Ovary (tissue), 7 donors: ENCODE measurements at regions not wholly inside any gene's neighbourhood (a gene's known extent, or its start where the extent isn't known, plus 50 kb on each side); places are given as distances from the start of the nearest gene placed in this dataset.

Source experiments
- DNase-seq, 5 donors: peaks; one replicate each; pipeline ENCODE4 v3.0.0-alpha.2; 2019 to 2020
- H3K27ac ChIP-seq, 2 donors: fragments of 200-600 bp; one replicate each; pipeline versions ENCODE4 v1.5.1 to v1.8.0; 2019 to 2022
- H3K27me3 ChIP-seq: fragments of 200-600 bp; one replicate; pipeline ENCODE4 v1.8.0; 2022
- H3K36me3 ChIP-seq: fragments of 200-600 bp; sonication (generic); one replicate; pipeline ENCODE4 v1.5.1; 2019
- H3K4me1 ChIP-seq: one replicate; pipeline ENCODE4 v1.8.1; 2013; ENCODE audit warnings: mild to moderate bottlenecking, moderate library complexity; ENCODE audit not compliant: insufficient read depth
- H3K4me3 ChIP-seq: fragments of 200-600 bp; sonication (generic); one replicate; pipeline ENCODE4 v1.5.1; 2017
- H3K9me3 ChIP-seq, 2 donors: fragments of 200-600 bp in 1 of 2; sonication (generic) in 1 of 2; one replicate each; pipeline versions ENCODE4 v1.5.1 to v1.8.1; 2013 to 2019; ENCODE audit warnings: mild to moderate bottlenecking in 1 of 2, moderate library complexity in 1 of 2
- EP300 ChIP-seq: sonication (generic); formaldehyde crosslinking; IDR thresholded peaks from one replicate; pipeline ENCODE4 v1.6.1; 2017; ENCODE audit warnings: antibody characterized with exemption
- POLR2A ChIP-seq: fragments of 450-650 bp; IDR thresholded peaks from one replicate; pipeline ENCODE4 v1.6.1; 2017; ENCODE audit warnings: antibody characterized with exemption, mild to moderate bottlenecking, moderate library complexity
- WGBS, 3 donors: extraction: QIAGEN DNeasy Blood & Tissue Kit in 1 of 3; methylation state at CpG; one replicate each; pipeline versions ENCODE4 v1.1.5 to v1.1.7; 2013 to 2017; 5-methylcytosine and 5-hydroxymethylcytosine counted together
- intact Hi-C, 4 donors: fragments of 100-400 bp; cut with DNase I; formaldehyde crosslinking; loops; one replicate each; pipeline versions ENCODE4 v1.11.0 to v1.15.1; 2022 to 2023
- TF ChIP-seq, protein P1 (sequence below), 3 donors: fragments of 450-650 bp in 2 of 3; fragments of 200-600 bp in 1 of 3; IDR thresholded peaks; one replicate each; pipeline versions ENCODE4 v1.5.1 to v1.8.0; 2016 to 2022; ENCODE audit warnings: antibody characterized with exemption in 3 of 3, mild to moderate bottlenecking in 1 of 3
- donor health status: DM: no; HTN: no; CAD: no; lungs with moderate emphysema.
- donor health status: DM: no; HTN: no; CAD: no.
- donor health status: Bipolar disorder and iron deficiency.
- donor health status: DM: no; HTN: no; CAD: no.
- donor health status: DM: yes; HTN: yes; CAD: no.

DNA sequence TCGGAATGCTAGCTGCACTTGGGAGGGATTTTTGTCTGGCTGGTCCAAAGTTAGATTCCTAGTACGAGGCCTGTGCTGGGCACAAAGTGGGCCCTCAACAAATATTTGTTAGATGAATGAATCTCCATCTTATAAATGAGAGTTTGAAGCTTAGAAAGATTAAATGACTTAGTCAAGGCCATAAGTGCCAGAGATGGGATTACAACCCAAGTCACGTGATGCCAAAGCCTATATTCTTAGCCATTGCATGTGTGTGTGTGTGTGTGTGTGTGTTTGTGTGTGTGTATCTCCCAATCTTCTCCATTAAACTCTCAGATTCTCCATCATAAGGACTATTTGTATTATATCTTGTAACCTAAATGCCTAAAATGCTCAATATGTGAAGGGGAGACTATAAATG, 130.8 kb upstream of the MAP1B start:
- DNase-seq, result no peak
- Histone ChIP-seq H3K27me3 (no peaks in the 10 kb centered on the region), H3K4me3 (no peak overlapping the region), H3K27ac (no peak overlapping the region), H3K36me3 (no peaks in the 10 kb centered on the region), H3K4me1 (no peaks in the 10 kb centered on the region), H3K9me3 (no peaks in the 10 kb centered on the region)
- TF ChIP-seq, protein P1, sequence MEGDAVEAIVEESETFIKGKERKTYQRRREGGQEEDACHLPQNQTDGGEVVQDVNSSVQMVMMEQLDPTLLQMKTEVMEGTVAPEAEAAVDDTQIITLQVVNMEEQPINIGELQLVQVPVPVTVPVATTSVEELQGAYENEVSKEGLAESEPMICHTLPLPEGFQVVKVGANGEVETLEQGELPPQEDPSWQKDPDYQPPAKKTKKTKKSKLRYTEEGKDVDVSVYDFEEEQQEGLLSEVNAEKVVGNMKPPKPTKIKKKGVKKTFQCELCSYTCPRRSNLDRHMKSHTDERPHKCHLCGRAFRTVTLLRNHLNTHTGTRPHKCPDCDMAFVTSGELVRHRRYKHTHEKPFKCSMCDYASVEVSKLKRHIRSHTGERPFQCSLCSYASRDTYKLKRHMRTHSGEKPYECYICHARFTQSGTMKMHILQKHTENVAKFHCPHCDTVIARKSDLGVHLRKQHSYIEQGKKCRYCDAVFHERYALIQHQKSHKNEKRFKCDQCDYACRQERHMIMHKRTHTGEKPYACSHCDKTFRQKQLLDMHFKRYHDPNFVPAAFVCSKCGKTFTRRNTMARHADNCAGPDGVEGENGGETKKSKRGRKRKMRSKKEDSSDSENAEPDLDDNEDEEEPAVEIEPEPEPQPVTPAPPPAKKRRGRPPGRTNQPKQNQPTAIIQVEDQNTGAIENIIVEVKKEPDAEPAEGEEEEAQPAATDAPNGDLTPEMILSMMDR (IDR thresholded peaks at IDR 0.05), result no peak
- no peak for TF ChIP-seq EP300
- TF ChIP-seq POLR2A, result no peak
- WGBS, 3 donors, result 73 to 85% (median 80%) methylated on average over 3 of the region's 3 CpGs
- intact Hi-C loops, result no loop called here

DNA sequence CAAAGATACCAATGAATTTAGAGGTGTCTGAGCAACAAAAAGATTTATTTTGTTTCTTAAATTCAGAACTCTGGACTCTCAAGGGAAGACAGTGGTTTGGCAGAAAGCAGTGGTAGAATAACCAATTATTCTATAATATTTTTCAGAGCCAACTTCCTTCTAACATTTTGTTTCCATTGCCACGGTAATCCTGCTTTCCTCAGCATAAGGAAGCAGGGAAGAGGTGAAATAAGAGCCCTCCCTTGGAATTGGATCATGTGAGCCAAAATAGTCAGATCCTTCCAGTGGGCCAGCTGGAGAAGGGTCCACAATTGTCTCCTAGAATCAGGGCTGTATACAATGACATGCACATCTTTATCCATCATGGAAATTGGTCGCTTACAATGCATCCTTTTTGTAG, 130.0 kb upstream of the MAP1B start:
- no peak overlapping the region for H3K27ac ChIP-seq
- no peaks in the 10 kb centered on the region for H3K9me3 ChIP-seq
- DNase-seq, result no peak
- TF ChIP-seq POLR2A (no peak), EP300 (no peak)
- TF ChIP-seq, protein P1 (IDR thresholded peaks at IDR 0.05), result no peak
- no peaks in the 10 kb centered on the region for H3K27me3 ChIP-seq
- H3K4me1 ChIP-seq, result no peaks in the 10 kb centered on the region
- no peaks in the 10 kb centered on the region for H3K36me3 ChIP-seq
- 50 to 63% (median 62%) methylated on average over 2 of the region's 2 CpGs for WGBS, 3 donors
- H3K4me3 ChIP-seq, result no peak overlapping the region
- intact Hi-C loops, result no loop called here

DNA sequence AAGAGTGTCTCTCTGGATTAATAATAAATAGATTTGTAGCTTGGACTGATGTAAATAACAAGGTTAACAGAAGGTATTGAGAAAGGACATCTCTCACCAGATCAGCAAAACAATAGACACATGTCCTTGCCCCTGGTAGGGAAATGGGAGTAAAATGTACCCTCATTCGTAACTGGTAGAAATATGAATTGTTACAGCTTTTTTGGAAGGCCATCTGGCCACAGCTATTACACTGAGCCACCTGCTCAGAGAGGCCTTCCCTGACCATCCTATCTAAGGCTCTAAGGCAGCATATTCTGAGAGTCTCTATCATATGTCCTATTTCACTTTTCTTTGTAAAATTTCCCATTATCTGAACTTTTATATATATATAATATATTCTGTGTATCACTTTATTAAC, 129.1 kb upstream of the MAP1B start:
- DNase-seq, result no peak
- 75 to 86% (median 76%) methylated on average over 1 of the region's 1 CpG for WGBS, 3 donors
- TF ChIP-seq POLR2A, result no peak
- TF ChIP-seq, protein P1 (IDR thresholded peaks at IDR 0.05), result no peak
- no peak for TF ChIP-seq EP300
- intact Hi-C loops, result no loop called here
- H3K4me1 ChIP-seq, result no peaks in the 10 kb centered on the region
- H3K36me3 ChIP-seq, result no peaks in the 10 kb centered on the region
- H3K4me3 ChIP-seq, result no peak overlapping the region
- H3K9me3 ChIP-seq, result no peaks in the 10 kb centered on the region
- H3K27me3 ChIP-seq, result no peaks in the 10 kb centered on the region
- no peak overlapping the region for H3K27ac ChIP-seq

DNA sequence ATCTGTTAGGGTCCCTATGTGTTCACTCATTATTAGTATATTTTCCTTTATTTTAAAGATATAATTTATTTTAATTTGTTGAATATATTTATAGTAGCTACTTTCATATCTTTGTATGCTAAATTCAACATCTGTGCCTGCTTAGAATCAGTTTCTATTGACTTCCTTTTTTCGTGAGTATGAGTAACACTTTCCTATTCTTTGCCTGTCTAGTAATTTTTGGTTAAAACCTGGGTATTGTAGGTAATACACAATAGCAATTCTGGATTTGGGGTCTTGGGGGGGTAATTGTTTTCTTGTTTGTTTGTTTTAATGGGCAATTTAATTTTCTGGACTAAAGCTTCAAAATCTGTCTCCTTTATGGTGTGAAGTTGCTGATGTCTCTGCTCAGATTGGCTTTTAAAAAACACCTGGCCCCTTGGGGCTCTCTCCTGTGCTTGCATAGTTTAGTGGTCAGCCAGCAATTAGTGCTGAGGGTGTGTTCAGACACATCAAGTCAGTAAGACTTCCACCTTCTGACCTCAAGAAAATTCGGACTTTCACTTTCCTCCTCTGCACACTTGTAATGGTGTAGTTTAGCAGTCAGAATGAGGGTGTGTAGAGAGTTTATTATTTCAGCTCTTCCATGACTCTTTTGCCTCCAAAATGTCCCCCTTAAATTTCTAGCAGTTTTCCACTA, 124.4 kb upstream of the MAP1B start:
- TF ChIP-seq EP300 (no peak), POLR2A (no peak)
- TF ChIP-seq, protein P1 (IDR thresholded peaks at IDR 0.05), result no peak

More for the DNA sequence above, 124.4 kb upstream of the MAP1B start:
- Histone ChIP-seq H3K36me3 (no peaks in the 10 kb centered on the region), H3K9me3 (no peaks in the 10 kb centered on the region), H3K4me1 (no peaks in the 10 kb centered on the region), H3K27me3 (no peaks in the 10 kb centered on the region), H3K4me3 (no peak overlapping the region), H3K27ac (no peak overlapping the region)
- DNase-seq, result no peak
- 58 to 79% (median 71%) methylated on average over 2 of the region's 2 CpGs for WGBS, 3 donors
- intact Hi-C loops, result no loop called here
